ENCODE measurements at regions not wholly inside any gene's neighbourhood (a gene's known extent, or its start where the extent isn't known, plus 50 kb on each side); places are given as distances from the start of the nearest gene placed in this dataset.

DNA sequence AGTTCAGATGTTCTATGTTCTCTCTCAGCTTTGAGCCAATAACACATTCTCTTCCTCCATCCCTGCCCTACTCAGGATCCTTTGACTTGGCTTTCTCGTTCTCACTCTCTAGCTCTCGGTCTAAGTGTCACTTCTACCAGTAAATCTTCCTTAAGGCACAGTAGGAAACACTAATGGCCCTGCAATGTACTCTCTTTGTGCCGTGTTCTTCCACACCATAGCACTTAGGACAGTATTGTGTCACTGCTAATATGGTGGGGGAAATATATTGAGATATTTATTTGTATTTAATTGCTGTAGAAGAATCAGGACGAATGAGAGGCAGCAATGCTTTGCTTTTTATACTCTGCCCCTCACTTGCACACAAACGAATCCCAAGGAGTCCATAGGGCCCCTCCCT lies 493.1 kb downstream of the SHISA9 start:
- H4K20me1 ChIP-seq (ENCODE audit: insufficient read depth, low read length), result no peaks in the 10 kb centered on the region
- CTCF ChIA-PET (ENCODE audit: unreplicated experiment), result no interaction called here
- H3K4me3 ChIP-seq (ENCODE audit: low read depth, low read length, poor library complexity, severe bottlenecking), result no peak overlapping the region
- intact Hi-C loops (cut with micrococcal nuclease; ENCODE audit: unreplicated experiment), result loop anchor here (5.0 kb wide), 2 partner anchors 33 to 592 kb away; partner anchors contain the start of gene CPPED1
- no peaks in the 10 kb centered on the region for H3K9me2 ChIP-seq (ENCODE audit: insufficient read depth, low read length)
- TF ChIP-seq, protein P1, sequence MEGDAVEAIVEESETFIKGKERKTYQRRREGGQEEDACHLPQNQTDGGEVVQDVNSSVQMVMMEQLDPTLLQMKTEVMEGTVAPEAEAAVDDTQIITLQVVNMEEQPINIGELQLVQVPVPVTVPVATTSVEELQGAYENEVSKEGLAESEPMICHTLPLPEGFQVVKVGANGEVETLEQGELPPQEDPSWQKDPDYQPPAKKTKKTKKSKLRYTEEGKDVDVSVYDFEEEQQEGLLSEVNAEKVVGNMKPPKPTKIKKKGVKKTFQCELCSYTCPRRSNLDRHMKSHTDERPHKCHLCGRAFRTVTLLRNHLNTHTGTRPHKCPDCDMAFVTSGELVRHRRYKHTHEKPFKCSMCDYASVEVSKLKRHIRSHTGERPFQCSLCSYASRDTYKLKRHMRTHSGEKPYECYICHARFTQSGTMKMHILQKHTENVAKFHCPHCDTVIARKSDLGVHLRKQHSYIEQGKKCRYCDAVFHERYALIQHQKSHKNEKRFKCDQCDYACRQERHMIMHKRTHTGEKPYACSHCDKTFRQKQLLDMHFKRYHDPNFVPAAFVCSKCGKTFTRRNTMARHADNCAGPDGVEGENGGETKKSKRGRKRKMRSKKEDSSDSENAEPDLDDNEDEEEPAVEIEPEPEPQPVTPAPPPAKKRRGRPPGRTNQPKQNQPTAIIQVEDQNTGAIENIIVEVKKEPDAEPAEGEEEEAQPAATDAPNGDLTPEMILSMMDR (conservative IDR thresholded peaks at IDR 0.05; ENCODE audit: low read length), result no peak
- no peak for TF ChIP-seq EZH2phosphoT487 (IDR thresholded peaks at IDR 0.05; ENCODE audit: borderline replicate concordance, low read depth, low read length)
- DNase-seq (ENCODE audit: low spot score), result no peak
- no peak overlapping the region for H3K27ac ChIP-seq (ENCODE audit: low read depth, low read length, poor library complexity, severe bottlenecking)
- 0 out of 2 replicates have a peak overlapping the region, but pooled peaks have one; percentile 29 for H2AFZ ChIP-seq (ENCODE audit: low read length)
- peaks cover 55% of the 10 kb centered on the region for H3K4me1 ChIP-seq (ENCODE audit: insufficient read depth, low read length, poor library complexity, severe bottlenecking)
- POLR2A ChIA-PET, result interaction anchor here (1.2 kb wide), 1 partner anchor 33 kb away, joined by 3 read pairs; no protein-coding TSS in a partner anchor
- BruUV-seq (replicated peaks), result no TSS peak
- no peaks in the 10 kb centered on the region for H3K36me3 ChIP-seq (ENCODE audit: insufficient read depth, low read length)
- H3K9me3 ChIP-seq (ENCODE audit: low read length), result peaks cover 4% of the 10 kb centered on the region; the same call in 1 of the 2 replicates
- no peak overlapping the region for H3K4me2 ChIP-seq (ENCODE audit: low read length)
- H3K79me2 ChIP-seq (ENCODE audit: insufficient read depth, low read depth, low read length), result no peaks in the 10 kb centered on the region

DNA sequence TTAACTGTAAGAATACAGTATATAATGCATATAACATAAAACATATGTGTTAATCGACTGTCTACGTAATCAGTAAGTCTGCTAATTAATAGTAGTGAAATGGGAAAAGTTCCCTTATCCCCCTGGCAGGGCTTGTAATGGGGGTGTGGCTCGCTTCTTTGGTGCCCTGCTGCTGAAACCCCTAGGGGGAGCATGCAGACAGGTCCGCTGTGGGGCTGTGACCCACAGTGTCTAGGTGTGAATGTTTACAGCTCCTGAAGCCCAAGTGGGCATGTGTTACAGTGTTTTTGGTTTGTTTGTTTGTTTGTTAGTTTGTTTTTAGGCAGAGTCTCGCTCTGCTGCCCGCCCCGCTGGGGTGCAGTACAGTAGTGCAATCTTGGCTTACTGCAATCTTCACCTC lies 495.7 kb downstream of the SHISA9 start:
- peaks cover 4% of the 10 kb centered on the region; the same call in 1 of the 2 replicates for H3K9me3 ChIP-seq (ENCODE audit: low read length)
- CTCF ChIA-PET (ENCODE audit: unreplicated experiment), result no interaction called here
- POLR2A ChIA-PET, result no interaction called here
- no peak for TF ChIP-seq EZH2phosphoT487 (IDR thresholded peaks at IDR 0.05; ENCODE audit: borderline replicate concordance, low read depth, low read length)
- TF ChIP-seq, protein P1 (conservative IDR thresholded peaks at IDR 0.05; ENCODE audit: low read length), result peak; percentile 64
- no peaks in the 10 kb centered on the region for H4K20me1 ChIP-seq (ENCODE audit: insufficient read depth, low read length)
- peaks cover 30% of the 10 kb centered on the region for H3K4me1 ChIP-seq (ENCODE audit: insufficient read depth, low read length, poor library complexity, severe bottlenecking)
- H3K79me2 ChIP-seq (ENCODE audit: insufficient read depth, low read depth, low read length), result no peaks in the 10 kb centered on the region
- H3K36me3 ChIP-seq (ENCODE audit: insufficient read depth, low read length), result no peaks in the 10 kb centered on the region
- no peak overlapping the region for H3K27ac ChIP-seq (ENCODE audit: low read depth, low read length, poor library complexity, severe bottlenecking)
- H3K4me2 ChIP-seq (ENCODE audit: low read length), result no peak overlapping the region
- H3K4me3 ChIP-seq (ENCODE audit: low read depth, low read length, poor library complexity, severe bottlenecking), result no peak overlapping the region
- no TSS peak for BruUV-seq (replicated peaks)
- intact Hi-C loops (cut with micrococcal nuclease; ENCODE audit: unreplicated experiment), result no loop called here
- peak; percentile 34 for DNase-seq (ENCODE audit: low spot score)
- H3K9me2 ChIP-seq (ENCODE audit: insufficient read depth, low read length), result no peaks in the 10 kb centered on the region
- H2AFZ ChIP-seq (ENCODE audit: low read length), result no peak overlapping the region

DNA sequence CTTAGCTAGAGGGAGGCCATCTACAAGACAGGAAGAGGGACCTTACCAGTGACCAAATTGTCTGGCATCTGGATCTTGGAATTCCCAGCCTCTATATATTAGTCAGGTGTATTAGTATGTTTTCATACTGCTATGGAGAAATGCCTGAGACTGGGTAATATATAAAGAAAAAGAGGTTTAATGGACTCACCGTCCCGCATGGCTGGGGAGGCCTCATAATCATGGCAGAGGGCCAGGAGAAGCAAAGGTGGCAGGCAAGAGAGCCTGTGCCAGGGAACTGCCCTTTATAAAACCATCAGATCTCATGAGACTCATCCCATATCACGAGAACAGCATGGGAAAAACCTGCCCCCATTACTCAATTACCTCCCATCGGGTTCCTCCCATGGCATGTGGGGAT lies 500.2 kb downstream of the SHISA9 start:
- no peaks in the 10 kb centered on the region for H3K9me2 ChIP-seq (ENCODE audit: insufficient read depth, low read length)
- no peaks in the 10 kb centered on the region for H4K20me1 ChIP-seq (ENCODE audit: insufficient read depth, low read length)
- peaks cover 7% of the 10 kb centered on the region for H3K4me1 ChIP-seq (ENCODE audit: insufficient read depth, low read length, poor library complexity, severe bottlenecking)
- no peaks in the 10 kb centered on the region for H3K36me3 ChIP-seq (ENCODE audit: insufficient read depth, low read length)
- no peak overlapping the region for H3K27ac ChIP-seq (ENCODE audit: low read depth, low read length, poor library complexity, severe bottlenecking)
- H3K79me2 ChIP-seq (ENCODE audit: insufficient read depth, low read depth, low read length), result no peaks in the 10 kb centered on the region
- ChIA-PET CTCF (ENCODE audit: unreplicated experiment) (no interaction called here), POLR2A (interaction anchor here (0.7 to 1.3 kb wide), 2 partner anchors 10 to 77 kb away, joined by 4 read pairs; no protein-coding TSS in a partner anchor)
- no peak for DNase-seq (ENCODE audit: low spot score)
- TF ChIP-seq EZH2phosphoT487 (IDR thresholded peaks at IDR 0.05; ENCODE audit: borderline replicate concordance, low read depth, low read length), result no peak
- TF ChIP-seq, protein P1 (conservative IDR thresholded peaks at IDR 0.05; ENCODE audit: low read length), result no peak
- no peak overlapping the region for H3K4me3 ChIP-seq (ENCODE audit: low read depth, low read length, poor library complexity, severe bottlenecking)
- no peak overlapping the region for H3K4me2 ChIP-seq (ENCODE audit: low read length)
- intact Hi-C loops (cut with micrococcal nuclease; ENCODE audit: unreplicated experiment), result no loop called here
- no TSS peak for BruUV-seq (replicated peaks)
- H3K9me3 ChIP-seq (ENCODE audit: low read length), result no peaks in the 10 kb centered on the region
- 0 out of 2 replicates have a peak overlapping the region, but pooled peaks have one; percentile 10 for H2AFZ ChIP-seq (ENCODE audit: low read length)

All from OCI-LY7 (cell line).